Middle frontal gyrus (tissue), 1 donor: ENCODE measurements at regions not wholly inside any gene's neighbourhood (a gene's known extent, or its start where the extent isn't known, plus 50 kb on each side); places are given as distances from the start of the nearest gene placed in this dataset.

ENCODE experiments used
- DNase-seq: peaks from one replicate; pipeline ENCODE4 v3.0.0-alpha.2; 2015; ENCODE audit warnings: low spot score; ENCODE audit errors: extremely low spot score

- no peak for DNase-seq
Measured at GRCh38 chr2:204470621-204471196, 74.6 kb upstream of the PARD3B start.

DNA sequence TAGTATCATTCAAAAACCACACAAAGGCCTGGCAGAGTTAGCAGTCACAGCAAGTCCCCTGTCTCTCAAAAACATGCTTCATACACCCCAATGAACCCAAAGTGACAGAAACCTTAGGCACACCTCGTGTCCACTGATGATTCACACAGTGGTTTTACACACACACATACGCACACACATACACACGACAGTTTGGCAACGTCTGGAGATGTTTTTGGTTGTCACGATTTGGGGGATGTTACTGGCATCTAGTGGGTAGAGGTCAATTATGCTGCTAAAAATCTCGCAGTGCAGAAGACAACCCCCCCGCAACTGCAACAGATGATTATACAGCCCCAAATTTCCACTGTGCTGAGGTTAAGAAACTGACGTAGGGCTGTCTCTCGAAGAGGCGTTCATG is 72.9 kb upstream of the PARD3B start:
- no peak for DNase-seq

- DNase-seq: no peak
Measured at GRCh38 chr2:204473224-204473623, 72.1 kb upstream of the PARD3B start.

- no peak for DNase-seq
Measured at GRCh38 chr2:204475399-204475798, 69.9 kb upstream of the PARD3B start.

DNA sequence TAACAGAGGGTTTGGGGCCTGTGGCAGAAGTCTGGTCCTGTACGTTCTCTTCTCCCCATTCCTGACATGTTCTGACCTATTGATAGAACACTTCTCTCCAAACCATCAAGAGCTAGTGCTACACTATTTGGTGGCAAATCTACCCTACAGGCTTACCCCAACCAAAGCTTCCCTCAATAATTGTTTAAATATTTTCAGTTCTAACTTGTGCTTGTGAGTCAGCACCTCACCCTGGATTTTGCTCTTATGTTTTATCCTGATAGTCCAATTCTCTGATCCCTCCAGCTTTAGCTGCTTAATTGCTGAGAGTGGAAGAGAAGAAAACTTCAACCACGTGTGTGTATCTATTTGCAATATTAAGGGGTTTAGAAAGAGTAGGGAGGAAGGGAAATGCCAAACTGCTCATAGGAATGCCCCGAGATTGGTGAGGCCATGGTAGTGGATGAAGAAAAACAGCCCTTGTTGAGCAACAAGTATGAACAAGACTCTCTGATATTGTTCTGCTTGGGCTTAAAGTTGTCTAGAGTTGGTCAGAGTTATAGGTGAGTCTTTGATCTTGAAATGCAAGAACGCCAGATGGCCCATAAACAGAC is 67.8 kb upstream of the PARD3B start:
- no peak for DNase-seq

DNA sequence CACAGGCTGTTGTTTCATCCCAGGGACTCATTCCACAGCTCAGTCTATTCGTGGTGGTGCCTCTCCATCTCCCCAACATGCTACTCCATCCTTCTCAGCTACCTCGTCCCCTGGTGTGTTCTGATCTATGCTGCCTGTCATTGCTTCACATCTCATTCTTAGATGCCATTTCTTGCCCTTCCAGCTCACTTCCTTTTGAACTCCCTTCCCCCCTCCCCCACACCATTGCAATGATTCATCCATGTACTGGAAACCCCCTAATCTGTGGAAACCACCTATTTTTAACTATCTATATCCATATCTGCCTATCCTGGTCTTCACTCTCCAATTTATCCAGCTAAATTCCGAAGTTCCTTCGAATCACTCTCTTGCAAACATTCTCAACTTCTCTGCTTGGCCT is 65.7 kb upstream of the PARD3B start:
- DNase-seq: no peak

GRCh38 chr2:204480676-204481075 is 64.6 kb upstream of the PARD3B start:
- no peak for DNase-seq

- DNase-seq: no peak
Measured at GRCh38 chr2:204483608-204484081, 61.6 kb upstream of the PARD3B start.

GRCh38 chr2:204486321-204486720 is 59.0 kb upstream of the PARD3B start:
- DNase-seq: no peak

GRCh38 chr2:204486805-204487204 is 58.5 kb upstream of the PARD3B start:
- DNase-seq: no peak

DNA sequence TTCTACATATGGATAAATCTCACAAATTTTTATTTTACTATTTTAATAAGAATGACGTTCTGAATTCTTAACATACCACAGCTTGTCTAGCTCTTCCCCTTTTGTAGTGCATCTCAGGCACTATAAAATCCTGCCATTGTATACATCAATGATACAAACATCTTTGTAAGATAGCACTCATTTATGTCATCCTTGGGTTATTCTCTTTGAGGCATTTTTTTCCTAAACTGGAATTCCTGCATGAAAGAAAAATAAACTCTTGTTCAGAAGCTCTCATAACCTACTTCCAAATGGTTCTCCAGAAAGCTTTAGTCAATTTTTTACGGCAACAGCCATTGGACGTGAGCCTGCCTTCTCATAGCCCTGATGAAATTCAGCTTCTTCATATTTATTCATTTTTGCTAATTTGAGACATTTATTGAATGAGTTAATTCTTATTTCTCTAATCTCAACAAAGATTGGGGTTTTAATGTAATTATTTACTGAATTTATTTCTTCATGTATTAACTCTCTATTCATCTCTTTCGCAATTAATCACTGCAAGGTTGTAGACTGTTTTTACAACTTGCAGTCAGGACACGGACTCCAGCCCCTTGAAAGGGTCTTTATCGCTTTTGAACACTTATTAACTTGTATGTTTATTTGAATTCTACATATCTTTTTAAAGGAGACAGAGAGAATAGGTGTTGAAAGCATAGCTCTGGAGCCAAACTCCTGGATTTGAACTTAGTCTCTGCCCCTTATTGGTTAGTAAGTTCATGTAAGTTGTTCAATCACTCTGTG is 57.6 kb upstream of the PARD3B start:
- DNase-seq: no peak

DNA sequence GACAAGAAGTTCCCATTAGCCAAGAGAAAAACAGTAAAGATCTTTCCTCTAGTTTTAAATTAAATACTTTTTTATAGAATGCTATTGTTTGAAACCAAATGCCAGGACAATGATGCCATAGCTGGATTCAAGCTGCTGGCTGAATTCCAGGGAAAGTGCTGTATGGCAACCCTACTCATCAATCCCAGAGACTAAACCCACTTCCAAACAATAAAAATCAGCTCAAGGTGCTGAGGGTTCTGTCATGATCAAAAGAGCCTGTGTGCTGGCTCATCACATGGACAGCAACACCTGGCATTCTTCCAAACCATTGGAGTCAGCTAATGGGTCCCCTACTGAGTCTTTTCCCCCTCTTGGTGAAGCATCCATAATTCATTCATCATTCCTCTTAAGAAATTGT is 53.7 kb upstream of the PARD3B start:
- DNase-seq: no peak

DNA sequence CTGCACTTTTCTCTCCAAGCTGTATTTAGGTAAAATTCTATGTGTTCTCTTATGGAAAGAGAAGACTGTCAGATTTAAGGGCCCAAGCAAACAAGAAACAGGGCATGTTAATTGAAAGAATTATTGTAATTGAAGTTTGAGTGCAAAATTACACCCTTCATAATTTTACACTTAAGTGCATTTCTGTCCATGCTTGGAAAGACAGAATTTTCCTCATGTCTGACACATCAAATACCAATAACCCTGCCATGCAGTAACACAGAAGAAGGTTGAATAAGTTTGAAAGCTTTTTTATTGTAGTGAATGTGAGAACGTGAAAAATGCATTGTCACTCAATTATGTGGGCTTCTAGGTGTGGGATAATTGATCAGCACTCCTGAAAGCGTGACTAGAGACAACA is 52.9 kb upstream of the PARD3B start:
- DNase-seq: no peak

GRCh38 chr2:204494681-204495080 is 50.6 kb upstream of the PARD3B start:
- no peak for DNase-seq

DNA sequence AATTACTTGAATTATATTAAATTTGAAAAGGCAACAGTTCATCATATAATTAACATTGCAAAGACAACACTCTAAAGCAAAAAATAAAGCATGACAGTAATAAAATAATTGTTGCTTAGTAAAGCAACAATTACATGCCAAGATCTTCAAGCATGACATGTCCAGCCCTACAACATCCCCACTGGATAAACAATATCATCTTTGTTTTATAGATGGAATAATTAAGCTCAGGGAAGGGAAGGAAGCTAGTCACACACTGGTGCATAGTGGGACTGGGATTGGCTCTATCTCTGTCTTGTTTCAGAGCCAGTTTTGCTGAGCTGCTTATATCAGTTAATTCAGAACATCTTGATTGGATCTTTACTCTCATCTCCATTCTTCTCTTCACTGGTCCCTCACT is 49.9 kb upstream of the PARD3B start:
- DNase-seq: no peak
